ENCODE measurements at regions not wholly inside any gene's neighbourhood (a gene's known extent, or its start where the extent isn't known, plus 50 kb on each side); places are given as distances from the start of the nearest gene placed in this dataset.

- no peak for TF ChIP-seq POLR2A (IDR thresholded peaks at IDR 0.05)
- TF ChIP-seq CTCF (IDR thresholded peaks at IDR 0.05), result no peak
These were observed 183.7 kb downstream of the CD109 start for GRCh38 chr6:73879501-73880293.

Measured in uterus (tissue), 2 donors.